CD14-positive monocyte (primary cell): ENCODE measurements at regions not wholly inside any gene's neighbourhood (a gene's known extent, or its start where the extent isn't known, plus 50 kb on each side); places are given as distances from the start of the nearest gene placed in this dataset.

ENCODE experiments used
- DNase-seq, 3 donors: peaks; one replicate each; pipeline ENCODE4 v3.0.0-alpha.2; 2011 to 2022
- H2AFZ ChIP-seq: 2 replicates; pipeline ENCODE4 v1.6.0; 2012; ENCODE audit warnings: mild to moderate bottlenecking, low read depth, low read length, inconsistent platforms; ENCODE audit not compliant: insufficient read depth, poor library complexity, severe bottlenecking
- H3K27ac ChIP-seq, 2 donors: 1 replicate in 1 of 2; 2 replicates in 1 of 2; pipeline ENCODE4 v1.5.1; 2012 to 2013; ENCODE audit warnings: low read length in 2 of 2, control low read depth in 1 of 2, inconsistent platforms in 1 of 2, low read depth in 1 of 2, mild to moderate bottlenecking in 1 of 2
- H3K27me3 ChIP-seq, 2 donors: one replicate each; pipeline versions ENCODE4 v1.6.0 to v1.6.1; 2011 to 2013; ENCODE audit warnings: low read length in 2 of 2; ENCODE audit not compliant: control insufficient read depth in 2 of 2, insufficient read depth in 2 of 2
- H3K36me3 ChIP-seq, 2 donors: replicated peaks in 1 of 2; 1 replicate in 1 of 2; 2 replicates in 1 of 2; pipeline versions ENCODE4 v1.5.1 to v1.6.1; 2012 to 2013; ENCODE audit warnings: low read length in 2 of 2, control low read depth in 1 of 2, inconsistent platforms in 1 of 2, mild to moderate bottlenecking in 1 of 2; ENCODE audit not compliant: insufficient read depth in 2 of 2, control insufficient read depth in 1 of 2
- H3K4me1 ChIP-seq, 2 donors: 1 replicate in 1 of 2; 2 replicates in 1 of 2; pipeline versions ENCODE4 v1.5.1 to v1.6.1; 2012 to 2013; ENCODE audit warnings: low read length in 2 of 2, control low read depth in 1 of 2, inconsistent platforms in 1 of 2, mild to moderate bottlenecking in 1 of 2, moderate library complexity in 1 of 2; ENCODE audit not compliant: insufficient read depth in 2 of 2, control insufficient read depth in 1 of 2
- H3K4me2 ChIP-seq: replicated peaks from 2 replicates; pipeline ENCODE3; 2012; ENCODE audit warnings: low read length, moderate library complexity, mild to moderate bottlenecking; ENCODE audit not compliant: poor library complexity, severe bottlenecking; ENCODE audit errors: extremely low read depth
- H3K4me3 ChIP-seq, 3 experiments: fragments of 200-600 bp in 1 of 3; sonication (generic) in 1 of 3; replicated peaks in 1 of 3; 1 replicate in 2 of 3; 2 replicates in 1 of 3; pipeline ENCODE4 v1.5.1; 2011 to 2013; ENCODE audit warnings: low read length in 3 of 3, mild to moderate bottlenecking in 3 of 3, control low read depth in 2 of 3, low read depth in 2 of 3, inconsistent platforms in 1 of 3, moderate library complexity in 1 of 3
- H3K79me2 ChIP-seq: 2 replicates; pipeline ENCODE4 v1.6.0; 2012; ENCODE audit warnings: mild to moderate bottlenecking, control low read depth, inconsistent platforms, low read length, moderate library complexity; ENCODE audit not compliant: insufficient read depth
- H3K9ac ChIP-seq: 2 replicates; pipeline ENCODE4 v1.6.0; 2017; ENCODE audit warnings: low read length, mild to moderate bottlenecking; ENCODE audit not compliant: insufficient read depth, poor library complexity, severe bottlenecking
- H3K9me3 ChIP-seq, 2 donors: replicated peaks in 1 of 2; 1 replicate in 1 of 2; 2 replicates in 1 of 2; pipeline versions ENCODE4 v1.5.1 to v1.6.1; 2012 to 2013; ENCODE audit warnings: low read length in 2 of 2, control low read depth in 1 of 2; ENCODE audit not compliant: control insufficient read depth in 1 of 2, insufficient read depth in 1 of 2
- H4K20me1 ChIP-seq: 2 replicates; pipeline ENCODE4 v1.6.0; 2012; ENCODE audit warnings: mild to moderate bottlenecking, low read length, control low read depth, moderate library complexity; ENCODE audit not compliant: insufficient read depth
- H3K27ac Mint-ChIP-seq, 7 donors: one replicate each; pipeline ENCODE4 v1.8.0; 2020; ENCODE audit warnings: mild to moderate bottlenecking in 7 of 7, mixed read lengths in 7 of 7, moderate library complexity in 6 of 7, inconsistent platforms in 2 of 7
- H3K27me3 Mint-ChIP-seq, 3 donors: one replicate each; pipeline ENCODE4 v1.8.0; 2021 to 2022; ENCODE audit warnings: low read depth in 3 of 3, mild to moderate bottlenecking in 3 of 3, mixed read lengths in 3 of 3, moderate library complexity in 3 of 3, inconsistent platforms in 1 of 3
- H3K36me3 Mint-ChIP-seq, 2 donors: one replicate each; pipeline ENCODE4 v1.8.0; 2020; ENCODE audit warnings: mixed read lengths in 2 of 2, inconsistent platforms in 1 of 2, mild to moderate bottlenecking in 1 of 2
- H3K4me1 Mint-ChIP-seq: one replicate; pipeline ENCODE4 v1.8.0; 2020; ENCODE audit warnings: mild to moderate bottlenecking, mixed read lengths
- H3K4me3 Mint-ChIP-seq, 2 donors: one replicate each; pipeline ENCODE4 v1.8.0; 2020; ENCODE audit warnings: mild to moderate bottlenecking in 2 of 2, mixed read lengths in 2 of 2, moderate library complexity in 1 of 2
- H3K9me3 Mint-ChIP-seq, 7 donors: one replicate each; pipeline ENCODE4 v1.8.0; 2020 to 2022; ENCODE audit warnings: mixed read lengths in 7 of 7, mild to moderate bottlenecking in 6 of 7, moderate library complexity in 6 of 7, inconsistent platforms in 2 of 7
- WGBS: methylation state at CpG from one replicate; pipeline ENCODE4 v1.1.5; 2013; ENCODE audit warnings: missing lambda C conversion rate; ENCODE audit not compliant: insufficient coverage; 5-methylcytosine and 5-hydroxymethylcytosine counted together
- intact Hi-C, 2 donors: fragments of 100-400 bp; cut with micrococcal nuclease; formaldehyde crosslinking; loops; one replicate each; pipeline versions ENCODE4 v1.15.0 to v1.15.1; 2023
- TF ChIP-seq, protein P1 (sequence below): fragments of 200-600 bp; IDR thresholded peaks from one replicate; pipeline ENCODE4 v1.8.0; 2022; ENCODE audit warnings: antibody characterized with exemption, mild to moderate bottlenecking

DNA sequence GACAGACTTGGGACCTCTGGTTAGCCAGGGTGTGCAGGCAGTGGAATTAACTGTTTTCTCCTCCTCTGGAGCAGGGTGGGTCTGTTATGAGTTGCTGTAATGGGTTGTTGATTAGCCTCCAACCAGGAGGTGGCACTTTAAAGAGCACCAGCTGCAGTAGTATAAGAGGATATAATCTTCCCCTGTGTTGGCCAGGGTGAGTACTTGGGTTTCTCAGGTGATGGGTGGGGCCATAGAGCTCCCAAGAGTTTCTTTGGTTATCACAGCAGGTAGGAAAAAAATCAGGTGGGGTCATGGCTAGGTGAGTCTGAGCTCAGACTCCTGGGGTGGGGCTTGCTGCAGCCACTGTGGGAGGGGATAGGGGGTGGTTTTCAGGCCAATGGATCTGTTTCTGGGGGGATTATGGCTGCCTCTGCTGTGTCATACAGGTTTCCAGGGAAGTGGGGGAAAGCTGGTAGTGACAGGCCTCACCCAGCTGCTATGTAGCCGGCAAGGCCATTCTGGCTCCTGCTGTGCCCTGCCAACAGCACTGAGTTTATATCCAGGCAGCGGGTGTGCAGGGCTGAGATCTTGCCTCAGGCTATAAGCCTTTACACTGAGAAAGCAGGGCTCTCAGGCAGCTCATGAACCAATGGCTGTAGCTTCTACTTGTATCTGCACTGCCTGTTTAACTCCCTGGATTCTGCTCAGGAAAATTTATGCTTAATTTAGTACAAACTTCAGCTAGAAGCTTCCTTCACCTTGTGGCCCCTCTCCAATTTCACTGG lies 70.1 kb downstream of the CCNG2 start:
- no peak for DNase-seq
- no peaks in the 10 kb centered on the region for H3K27me3 ChIP-seq
- peaks cover 0 to 10% of the 10 kb centered on the region in 2 donors for H3K9me3 ChIP-seq
- H3K9me3 Mint-ChIP-seq, result peaks cover 0 to 29% (median 8%) of the 10 kb centered on the region in 7 donors
- TF ChIP-seq, protein P1, sequence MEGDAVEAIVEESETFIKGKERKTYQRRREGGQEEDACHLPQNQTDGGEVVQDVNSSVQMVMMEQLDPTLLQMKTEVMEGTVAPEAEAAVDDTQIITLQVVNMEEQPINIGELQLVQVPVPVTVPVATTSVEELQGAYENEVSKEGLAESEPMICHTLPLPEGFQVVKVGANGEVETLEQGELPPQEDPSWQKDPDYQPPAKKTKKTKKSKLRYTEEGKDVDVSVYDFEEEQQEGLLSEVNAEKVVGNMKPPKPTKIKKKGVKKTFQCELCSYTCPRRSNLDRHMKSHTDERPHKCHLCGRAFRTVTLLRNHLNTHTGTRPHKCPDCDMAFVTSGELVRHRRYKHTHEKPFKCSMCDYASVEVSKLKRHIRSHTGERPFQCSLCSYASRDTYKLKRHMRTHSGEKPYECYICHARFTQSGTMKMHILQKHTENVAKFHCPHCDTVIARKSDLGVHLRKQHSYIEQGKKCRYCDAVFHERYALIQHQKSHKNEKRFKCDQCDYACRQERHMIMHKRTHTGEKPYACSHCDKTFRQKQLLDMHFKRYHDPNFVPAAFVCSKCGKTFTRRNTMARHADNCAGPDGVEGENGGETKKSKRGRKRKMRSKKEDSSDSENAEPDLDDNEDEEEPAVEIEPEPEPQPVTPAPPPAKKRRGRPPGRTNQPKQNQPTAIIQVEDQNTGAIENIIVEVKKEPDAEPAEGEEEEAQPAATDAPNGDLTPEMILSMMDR, result no peak
- peaks cover 0 to 4% (median 3%) of the 10 kb centered on the region in 3 donors for H3K27me3 Mint-ChIP-seq
- no peaks in the 10 kb centered on the region for H3K36me3 ChIP-seq
- no peak overlapping the region for H3K4me3 Mint-ChIP-seq
- H3K9ac ChIP-seq, result no peak overlapping the region
- 100% methylated on average over 2 of the region's 2 CpGs for WGBS
- H3K27ac ChIP-seq, result no peak overlapping the region
- H3K4me3 ChIP-seq, result no peak overlapping the region
- H3K36me3 Mint-ChIP-seq, result no peaks in the 10 kb centered on the region
- intact Hi-C loops, result no loop called here
- H3K4me1 ChIP-seq, result no peaks in the 10 kb centered on the region
- H3K4me2 ChIP-seq, result no peak overlapping the region
- no peak overlapping the region for H2AFZ ChIP-seq
- no peaks in the 10 kb centered on the region for H3K4me1 Mint-ChIP-seq
- H4K20me1 ChIP-seq, result no peaks in the 10 kb centered on the region
- no peak overlapping the region for H3K27ac Mint-ChIP-seq
- H3K79me2 ChIP-seq, result no peaks in the 10 kb centered on the region

DNA sequence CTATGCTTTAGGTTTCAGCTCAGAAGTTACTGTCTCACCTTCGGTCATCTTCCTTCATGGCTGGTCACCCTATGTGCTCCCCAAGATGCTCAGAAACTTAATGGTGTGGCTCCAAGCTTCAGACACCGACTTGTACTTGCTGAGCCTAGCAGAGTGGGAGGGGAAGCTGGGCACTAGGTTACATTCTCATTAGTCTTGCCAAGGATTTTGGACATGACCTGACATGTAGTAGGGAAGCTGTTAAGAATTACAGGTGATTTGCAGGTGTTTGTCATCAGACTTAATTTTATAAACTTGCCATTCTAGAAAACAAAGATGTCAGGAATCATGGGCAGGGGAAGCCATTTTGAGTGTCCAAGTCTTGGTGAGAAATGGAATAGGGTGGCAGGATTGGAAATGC lies 72.4 kb downstream of the CCNG2 start:
- no peak for DNase-seq
- H3K9me3 Mint-ChIP-seq, result peaks cover 0 to 29% (median 8%) of the 10 kb centered on the region in 7 donors
- H3K4me3 ChIP-seq, result no peak overlapping the region
- 92% methylated on average over 2 of the region's 2 CpGs for WGBS
- H3K9me3 ChIP-seq, result peaks cover 0 to 10% of the 10 kb centered on the region in 2 donors
- no peak overlapping the region for H3K4me2 ChIP-seq
- no peaks in the 10 kb centered on the region for H3K79me2 ChIP-seq
- H3K27ac ChIP-seq, result no peak overlapping the region
- intact Hi-C loops, result no loop called here
- H2AFZ ChIP-seq, result no peak overlapping the region
- no peaks in the 10 kb centered on the region for H3K4me1 ChIP-seq
- TF ChIP-seq, protein P1, result no peak
- H3K4me3 Mint-ChIP-seq, result no peak overlapping the region
- no peaks in the 10 kb centered on the region for H4K20me1 ChIP-seq
- no peaks in the 10 kb centered on the region for H3K36me3 ChIP-seq
- H3K4me1 Mint-ChIP-seq, result no peaks in the 10 kb centered on the region
- H3K27me3 ChIP-seq, result no peaks in the 10 kb centered on the region
- H3K9ac ChIP-seq, result no peak overlapping the region
- peaks cover 0 to 4% (median 3%) of the 10 kb centered on the region in 3 donors for H3K27me3 Mint-ChIP-seq
- H3K36me3 Mint-ChIP-seq, result no peaks in the 10 kb centered on the region
- H3K27ac Mint-ChIP-seq, result no peak overlapping the region
